ENCODE measurements at regions not wholly inside any gene's neighbourhood (a gene's known extent, or its start where the extent isn't known, plus 50 kb on each side); places are given as distances from the start of the nearest gene placed in this dataset.

DNA sequence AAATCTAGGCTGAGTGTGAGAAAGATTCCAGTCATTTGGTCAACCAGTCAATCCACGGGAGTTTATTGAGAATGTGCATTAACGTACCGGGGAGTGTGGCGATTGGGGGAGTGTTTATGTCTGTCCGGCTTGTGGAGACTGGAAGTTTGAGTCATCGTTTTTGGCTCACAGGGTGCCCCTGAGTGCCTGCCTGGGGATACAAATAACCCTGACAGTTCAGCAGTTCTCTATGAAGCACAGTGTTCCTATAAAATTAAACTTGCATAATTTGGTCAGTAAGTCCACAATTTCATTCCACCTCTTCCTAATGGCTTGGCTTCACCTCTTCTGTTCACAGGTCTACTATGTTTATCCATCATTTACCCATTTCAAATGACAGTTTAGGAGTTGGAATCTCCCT, 72.6 kb upstream of the PLEKHG1 start:
- peak in 1 of 2 donors; percentile 16 for DNase-seq (ENCODE audit: low read depth in 2 of 2)
- TF ChIP-seq, protein P1, sequence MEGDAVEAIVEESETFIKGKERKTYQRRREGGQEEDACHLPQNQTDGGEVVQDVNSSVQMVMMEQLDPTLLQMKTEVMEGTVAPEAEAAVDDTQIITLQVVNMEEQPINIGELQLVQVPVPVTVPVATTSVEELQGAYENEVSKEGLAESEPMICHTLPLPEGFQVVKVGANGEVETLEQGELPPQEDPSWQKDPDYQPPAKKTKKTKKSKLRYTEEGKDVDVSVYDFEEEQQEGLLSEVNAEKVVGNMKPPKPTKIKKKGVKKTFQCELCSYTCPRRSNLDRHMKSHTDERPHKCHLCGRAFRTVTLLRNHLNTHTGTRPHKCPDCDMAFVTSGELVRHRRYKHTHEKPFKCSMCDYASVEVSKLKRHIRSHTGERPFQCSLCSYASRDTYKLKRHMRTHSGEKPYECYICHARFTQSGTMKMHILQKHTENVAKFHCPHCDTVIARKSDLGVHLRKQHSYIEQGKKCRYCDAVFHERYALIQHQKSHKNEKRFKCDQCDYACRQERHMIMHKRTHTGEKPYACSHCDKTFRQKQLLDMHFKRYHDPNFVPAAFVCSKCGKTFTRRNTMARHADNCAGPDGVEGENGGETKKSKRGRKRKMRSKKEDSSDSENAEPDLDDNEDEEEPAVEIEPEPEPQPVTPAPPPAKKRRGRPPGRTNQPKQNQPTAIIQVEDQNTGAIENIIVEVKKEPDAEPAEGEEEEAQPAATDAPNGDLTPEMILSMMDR (IDR thresholded peaks at IDR 0.05; ENCODE audit: low read depth, low read length) = no peak
- no peak overlapping the region for H3K4me3 ChIP-seq (replicated peaks in 1 of 2; ENCODE audit: low read depth in 2 of 2, low read length in 2 of 2)

DNA sequence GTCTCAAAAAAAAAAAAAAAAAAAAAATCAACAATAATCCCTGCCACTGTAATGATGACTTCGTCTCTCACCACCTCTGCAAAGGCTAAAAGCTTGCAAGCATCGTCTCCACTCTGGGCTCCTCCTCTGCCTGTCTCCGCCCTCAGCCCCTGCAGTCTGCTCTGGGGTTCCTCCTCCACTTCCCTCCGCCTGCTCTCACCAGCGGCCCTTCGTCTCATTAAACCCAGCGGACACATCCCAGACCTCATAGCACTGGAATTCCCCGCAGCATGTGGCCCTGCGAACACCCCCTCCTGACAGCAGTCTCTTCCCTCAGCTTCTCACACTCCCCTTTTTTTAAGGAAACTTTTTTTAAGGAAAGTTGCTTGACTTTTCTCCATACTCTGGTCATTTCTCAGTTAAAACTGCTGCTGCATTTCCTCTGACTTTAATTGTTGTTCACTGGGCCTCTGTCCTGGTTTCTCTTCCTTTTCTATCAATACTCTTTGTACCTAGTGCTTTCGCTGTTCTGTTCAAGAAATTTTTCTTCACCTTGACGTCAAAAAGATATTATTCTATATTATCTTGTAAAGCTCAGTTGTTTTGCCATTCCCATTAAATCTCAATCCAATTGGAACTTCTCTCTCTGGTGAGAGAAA, 70.9 kb upstream of the PLEKHG1 start:
- H3K4me3 ChIP-seq (replicated peaks in 1 of 2; ENCODE audit: low read depth in 2 of 2, low read length in 2 of 2) = no peak overlapping the region
- TF ChIP-seq, protein P1 (IDR thresholded peaks at IDR 0.05; ENCODE audit: low read depth, low read length) = no peak
- DNase-seq (ENCODE audit: low read depth in 2 of 2) = peak; percentile 24 to 55

DNA sequence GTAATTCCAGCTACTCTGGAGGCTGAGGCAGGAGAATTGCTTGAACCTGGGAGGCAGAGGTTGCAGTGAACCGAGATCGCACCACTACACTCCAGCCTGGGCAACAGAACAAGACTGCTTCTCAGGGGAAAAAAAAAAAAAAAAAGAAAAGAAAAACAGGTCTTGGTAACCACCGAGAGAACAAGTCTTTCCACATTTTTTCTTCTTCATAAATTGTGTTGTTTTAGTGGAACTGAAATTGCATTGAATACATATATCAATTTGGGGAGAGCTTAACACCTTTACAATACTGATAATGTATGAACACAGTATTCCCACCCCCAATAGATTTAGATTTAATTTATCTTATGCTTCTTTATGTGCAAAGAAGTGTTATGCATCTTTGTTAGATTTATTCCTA, 70.0 kb upstream of the PLEKHG1 start:
- no peak overlapping the region for H3K4me3 ChIP-seq (replicated peaks in 1 of 2; ENCODE audit: low read depth in 2 of 2, low read length in 2 of 2)
- DNase-seq (ENCODE audit: low read depth in 2 of 2) = no peak
- TF ChIP-seq, protein P1 (IDR thresholded peaks at IDR 0.05; ENCODE audit: low read depth, low read length) = no peak

DNA sequence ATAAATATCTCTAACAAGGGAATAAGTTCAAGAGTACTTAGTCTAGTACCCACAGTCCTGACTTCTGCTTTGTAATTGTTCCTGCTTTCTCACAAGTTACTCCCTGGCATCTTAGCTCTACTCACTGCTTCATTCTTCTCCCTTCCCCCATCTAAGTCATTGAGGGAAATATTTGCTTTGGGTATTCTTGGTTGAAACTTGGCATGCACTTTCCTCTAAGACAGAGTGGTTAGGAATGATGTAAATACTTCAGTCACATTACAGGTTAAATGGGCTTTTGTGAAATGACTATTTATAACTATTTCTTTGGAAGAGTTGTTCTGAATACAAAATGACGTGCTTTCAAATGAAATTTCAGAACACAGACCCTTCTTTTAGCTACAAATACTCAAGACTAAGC, 67.7 kb upstream of the PLEKHG1 start:
- no peak overlapping the region for H3K4me3 ChIP-seq (replicated peaks in 1 of 2; ENCODE audit: low read depth in 2 of 2, low read length in 2 of 2)
- TF ChIP-seq, protein P1 (IDR thresholded peaks at IDR 0.05; ENCODE audit: low read depth, low read length) = no peak
- no peak for DNase-seq (ENCODE audit: low read depth in 2 of 2)

DNA sequence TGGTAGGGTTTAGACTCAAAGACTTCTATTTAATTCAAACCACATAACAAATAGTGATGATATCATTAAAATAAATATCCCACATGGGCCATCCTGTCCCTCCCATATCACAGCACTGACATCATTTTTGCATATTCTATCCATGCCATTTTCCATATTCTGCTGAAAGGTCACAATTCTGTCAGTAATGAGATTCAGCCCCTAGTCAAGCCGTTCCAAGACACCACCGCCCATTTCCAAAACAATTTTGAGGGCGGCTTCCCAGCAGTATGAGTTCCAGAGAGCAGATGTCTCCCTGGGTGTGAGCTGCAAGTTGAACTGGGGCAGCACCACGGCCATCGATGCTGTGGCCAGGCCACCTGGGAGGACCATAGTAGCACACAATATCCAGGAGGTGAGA, 65.1 kb upstream of the PLEKHG1 start:
- TF ChIP-seq, protein P1 (IDR thresholded peaks at IDR 0.05; ENCODE audit: low read depth, low read length) = no peak
- no peak overlapping the region for H3K4me3 ChIP-seq (replicated peaks in 1 of 2; ENCODE audit: low read depth in 2 of 2, low read length in 2 of 2)
- DNase-seq (ENCODE audit: low read depth in 2 of 2) = no peak

DNA sequence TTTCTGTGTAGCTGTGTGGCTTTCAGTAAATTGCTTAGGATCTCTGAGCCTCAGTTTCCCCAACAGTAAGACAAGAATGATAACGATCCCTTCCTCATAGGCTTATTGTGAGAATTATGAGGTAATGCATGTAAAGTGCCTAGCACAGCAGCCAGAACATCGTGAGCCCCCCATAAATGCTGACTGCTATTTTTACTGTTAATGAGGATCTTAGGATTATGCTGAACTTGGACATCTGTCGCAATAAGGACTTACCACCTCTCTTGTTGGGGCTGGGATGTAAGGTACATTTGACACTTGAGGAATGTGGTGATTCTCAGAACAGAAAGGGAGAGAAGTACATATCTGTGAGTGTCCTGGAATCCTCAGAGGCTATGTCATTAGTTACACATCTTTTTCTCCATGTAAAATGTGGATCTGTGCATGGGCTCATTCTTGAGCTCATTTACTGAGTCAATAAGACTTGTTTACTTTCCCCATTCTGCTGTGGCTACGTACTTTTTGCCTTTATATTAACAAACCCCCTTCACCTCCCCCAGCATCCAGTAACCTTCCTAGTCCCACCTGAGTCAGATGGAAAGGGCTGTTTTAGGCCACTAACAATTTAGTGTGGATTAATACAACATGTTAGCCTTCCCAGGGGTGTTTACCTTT, 64.4 kb upstream of the PLEKHG1 start:
- H3K4me3 ChIP-seq (replicated peaks in 1 of 2; ENCODE audit: low read depth in 2 of 2, low read length in 2 of 2) = no peak overlapping the region
- TF ChIP-seq, protein P1 (IDR thresholded peaks at IDR 0.05; ENCODE audit: low read depth, low read length) = no peak
- DNase-seq (ENCODE audit: low read depth in 2 of 2) = no peak
